OCI-LY3 (cell line): ENCODE measurements at regions not wholly inside any gene's neighbourhood (a gene's known extent, or its start where the extent isn't known, plus 50 kb on each side); places are given as distances from the start of the nearest gene placed in this dataset.

Source experiments
- H2AFZ ChIP-seq: fragments of 200-600, 300-600 bp; shearing (Covaris generic); 2 replicates; pipeline ENCODE4 v1.6.0; 2014; ENCODE audit warnings: antibody characterized with exemption, low read depth, low read length
- H3K27ac ChIP-seq: fragments of 200-600, 300-600 bp; sonication (generic); 2 replicates; pipeline ENCODE4 v1.5.1; 2014; ENCODE audit warnings: mild to moderate bottlenecking, low read length, moderate library complexity, mixed read lengths
- H3K27me3 ChIP-seq: fragments of 200-600, 300-600 bp; sonication (generic); 2 replicates; pipeline ENCODE4 v1.6.1; 2014; ENCODE audit warnings: low read depth, low read length, mixed read lengths
- H3K36me3 ChIP-seq: fragments of 200-600, 300-600 bp; sonication (generic); replicated peaks from 2 replicates; pipeline ENCODE3; 2014; ENCODE audit warnings: low read depth, low read length, mixed read lengths
- H3K4me1 ChIP-seq: fragments of 300-600, 200-600 bp; sonication (generic); 2 replicates; pipeline ENCODE4 v1.6.1; 2014; ENCODE audit warnings: low read length, mixed read lengths
- H3K4me2 ChIP-seq: fragments of 200-600, 300-600 bp; sonication (generic); 2 replicates; pipeline ENCODE4 v1.6.1; 2014; ENCODE audit warnings: low read length, mixed read lengths
- H3K4me3 ChIP-seq: fragments of 300-600, 200-600 bp; sonication (generic); 2 replicates; pipeline ENCODE4 v1.5.1; 2014; ENCODE audit warnings: antibody characterized with exemption, mild to moderate bottlenecking, low read length, moderate library complexity
- H3K79me2 ChIP-seq: fragments of 300-600, 200-600 bp; shearing (Covaris generic); 2 replicates; pipeline ENCODE4 v1.6.1; 2014; ENCODE audit warnings: mild to moderate bottlenecking, low read length, mixed read lengths
- H3K9ac ChIP-seq: fragments of 300-600, 200-600 bp; shearing (Covaris generic); 2 replicates; pipeline ENCODE4 v1.6.0; 2014; ENCODE audit warnings: mild to moderate bottlenecking, low read length, moderate library complexity
- H3K9me3 ChIP-seq: fragments of 200-600, 300-600 bp; shearing (Covaris generic); 2 replicates; pipeline ENCODE4 v1.6.1; 2014; ENCODE audit warnings: low read length, mixed read lengths; ENCODE audit not compliant: insufficient read depth
- H4K20me1 ChIP-seq: fragments of 200-600, 300-600 bp; sonication (generic); 2 replicates; pipeline ENCODE4 v1.6.1; 2016; ENCODE audit warnings: low read length, mixed read lengths; ENCODE audit not compliant: insufficient read depth
- EZH2phosphoT487 ChIP-seq: fragments of 200-600 bp; shearing (Covaris generic); IDR thresholded peaks from 2 replicates; pipeline ENCODE4 v1.6.1; 2018; ENCODE audit warnings: antibody characterized with exemption, mixed run types, low read depth
- TF ChIP-seq, protein P1 (sequence below): fragments of 200-600, 300-600 bp; sonication (generic); IDR thresholded peaks from 2 replicates; pipeline ENCODE4 v1.5.1; 2014; ENCODE audit warnings: antibody characterized with exemption, low read length, low read depth

DNA sequence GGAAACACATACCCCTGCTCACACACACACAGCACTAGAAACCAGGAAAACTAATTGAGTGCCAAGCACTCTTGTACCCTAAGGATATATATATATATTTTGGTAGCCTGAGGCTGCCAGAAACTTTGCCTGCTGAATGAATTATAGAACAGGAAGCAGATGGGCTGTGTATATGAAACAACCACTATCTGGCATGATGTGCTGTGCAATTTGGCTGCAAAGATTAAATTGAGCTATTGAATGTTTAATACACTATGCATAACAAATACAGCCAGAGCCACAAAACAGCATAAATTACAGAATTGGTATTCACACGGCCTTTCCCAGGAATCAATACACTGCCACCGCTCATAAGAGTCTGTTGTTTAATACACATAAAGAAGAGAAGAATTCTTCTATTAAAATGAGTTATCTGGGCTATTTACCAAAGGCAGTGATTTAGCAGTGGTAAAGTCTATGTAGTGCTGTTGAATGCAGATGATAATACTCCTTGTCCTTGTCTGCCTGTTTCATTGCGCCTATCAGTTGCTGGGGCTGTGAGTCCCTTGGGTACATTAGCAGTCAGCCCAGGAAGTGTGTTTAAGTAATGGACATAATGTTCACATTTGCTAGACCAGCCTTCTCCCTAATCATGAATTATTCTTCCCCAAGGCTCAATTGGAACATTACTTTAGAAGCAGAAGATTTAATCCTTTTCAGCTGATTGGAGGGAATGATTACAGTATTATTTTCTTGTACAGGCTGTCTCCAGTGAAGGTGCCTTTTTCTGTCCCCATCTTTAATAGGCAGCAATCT is 294.3 kb downstream of the TLE1 start:
- Histone ChIP-seq H4K20me1 (no peaks in the 10 kb centered on the region), H3K4me2 (no peak overlapping the region), H3K9ac (no peak overlapping the region), H3K79me2 (no peaks in the 10 kb centered on the region), H3K9me3 (no peaks in the 10 kb centered on the region), H3K4me3 (no peak overlapping the region), H3K27ac (no peak overlapping the region), H3K4me1 (no peaks in the 10 kb centered on the region), H3K36me3 (no peaks in the 10 kb centered on the region), H3K27me3 (no peaks in the 10 kb centered on the region), H2AFZ (no peak overlapping the region)
- no peak for TF ChIP-seq EZH2phosphoT487
- TF ChIP-seq, protein P1, sequence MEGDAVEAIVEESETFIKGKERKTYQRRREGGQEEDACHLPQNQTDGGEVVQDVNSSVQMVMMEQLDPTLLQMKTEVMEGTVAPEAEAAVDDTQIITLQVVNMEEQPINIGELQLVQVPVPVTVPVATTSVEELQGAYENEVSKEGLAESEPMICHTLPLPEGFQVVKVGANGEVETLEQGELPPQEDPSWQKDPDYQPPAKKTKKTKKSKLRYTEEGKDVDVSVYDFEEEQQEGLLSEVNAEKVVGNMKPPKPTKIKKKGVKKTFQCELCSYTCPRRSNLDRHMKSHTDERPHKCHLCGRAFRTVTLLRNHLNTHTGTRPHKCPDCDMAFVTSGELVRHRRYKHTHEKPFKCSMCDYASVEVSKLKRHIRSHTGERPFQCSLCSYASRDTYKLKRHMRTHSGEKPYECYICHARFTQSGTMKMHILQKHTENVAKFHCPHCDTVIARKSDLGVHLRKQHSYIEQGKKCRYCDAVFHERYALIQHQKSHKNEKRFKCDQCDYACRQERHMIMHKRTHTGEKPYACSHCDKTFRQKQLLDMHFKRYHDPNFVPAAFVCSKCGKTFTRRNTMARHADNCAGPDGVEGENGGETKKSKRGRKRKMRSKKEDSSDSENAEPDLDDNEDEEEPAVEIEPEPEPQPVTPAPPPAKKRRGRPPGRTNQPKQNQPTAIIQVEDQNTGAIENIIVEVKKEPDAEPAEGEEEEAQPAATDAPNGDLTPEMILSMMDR = no peak

DNA sequence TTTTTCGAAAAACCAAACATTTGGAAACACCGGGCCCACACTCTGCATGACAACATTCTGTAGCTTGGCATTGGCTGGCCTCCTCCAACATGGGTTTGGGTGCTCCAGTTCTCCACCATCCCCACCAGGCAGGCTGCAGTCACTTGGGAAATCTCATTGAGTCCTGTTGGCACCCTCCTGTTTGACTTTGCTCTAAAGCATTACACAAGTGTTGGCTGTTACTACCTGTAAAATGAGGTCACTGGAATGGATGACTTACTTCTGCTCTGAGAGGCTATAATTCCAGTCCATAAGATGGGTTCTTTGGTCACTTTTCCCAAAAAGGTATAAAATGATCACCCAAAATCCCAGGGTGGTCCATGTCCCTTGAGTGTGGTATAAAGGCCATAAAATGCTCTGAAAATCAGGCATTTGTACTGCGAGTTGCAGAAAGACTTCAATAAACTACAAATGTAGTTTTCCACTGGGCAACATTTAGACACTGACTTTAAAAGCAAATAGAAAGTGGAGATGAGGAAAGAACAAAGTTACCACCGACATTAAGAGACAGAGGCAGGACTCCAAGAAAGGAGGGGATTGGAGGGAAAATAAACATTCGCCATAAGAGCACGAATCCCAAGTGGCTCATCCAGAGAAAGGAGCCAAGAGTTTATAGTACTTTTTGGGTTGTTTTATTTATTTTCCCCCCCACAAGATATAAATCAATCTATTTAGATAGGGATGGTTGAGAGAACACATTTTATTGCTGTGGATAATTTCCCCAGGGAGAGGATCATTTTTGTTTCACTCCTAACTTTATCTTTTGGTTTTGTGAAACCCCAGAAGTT is 295.1 kb downstream of the TLE1 start:
- Histone ChIP-seq H3K27ac (no peak overlapping the region), H3K36me3 (no peaks in the 10 kb centered on the region), H3K4me1 (no peaks in the 10 kb centered on the region), H3K27me3 (no peaks in the 10 kb centered on the region), H4K20me1 (no peaks in the 10 kb centered on the region), H3K9me3 (no peaks in the 10 kb centered on the region), H2AFZ (no peak overlapping the region), H3K9ac (no peak overlapping the region), H3K4me2 (no peak overlapping the region), H3K79me2 (no peaks in the 10 kb centered on the region), H3K4me3 (no peak overlapping the region)
- no peak for TF ChIP-seq EZH2phosphoT487
- TF ChIP-seq, protein P1 = no peak

DNA sequence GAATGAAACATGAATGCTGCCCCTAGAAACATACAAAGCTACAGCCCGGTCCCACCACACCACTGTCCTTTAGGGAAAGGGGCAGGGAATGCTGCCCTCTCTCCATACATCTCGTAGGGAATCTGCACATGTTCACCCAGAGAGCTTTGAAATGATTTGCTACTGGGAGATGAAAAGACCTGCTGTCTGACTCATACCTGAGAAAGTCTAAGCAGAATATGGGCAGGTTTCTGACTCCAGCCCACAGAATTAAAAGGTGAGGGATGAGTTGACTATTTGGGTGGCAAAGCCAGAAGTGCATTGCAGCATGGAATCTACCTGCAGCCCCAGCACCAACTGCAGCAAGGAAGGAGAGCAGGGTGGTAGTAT is 297.9 kb downstream of the TLE1 start:
- no peak for TF ChIP-seq EZH2phosphoT487
- TF ChIP-seq, protein P1 = no peak
- H3K9me3 ChIP-seq = no peaks in the 10 kb centered on the region
- no peaks in the 10 kb centered on the region for H3K4me1 ChIP-seq
- no peak overlapping the region for H3K9ac ChIP-seq
- H3K79me2 ChIP-seq = no peaks in the 10 kb centered on the region
- no peak overlapping the region for H3K4me3 ChIP-seq
- no peaks in the 10 kb centered on the region for H4K20me1 ChIP-seq
- H2AFZ ChIP-seq = no peak overlapping the region
- H3K27me3 ChIP-seq = no peaks in the 10 kb centered on the region
- no peak overlapping the region for H3K4me2 ChIP-seq
- no peak overlapping the region for H3K27ac ChIP-seq
- no peaks in the 10 kb centered on the region for H3K36me3 ChIP-seq

DNA sequence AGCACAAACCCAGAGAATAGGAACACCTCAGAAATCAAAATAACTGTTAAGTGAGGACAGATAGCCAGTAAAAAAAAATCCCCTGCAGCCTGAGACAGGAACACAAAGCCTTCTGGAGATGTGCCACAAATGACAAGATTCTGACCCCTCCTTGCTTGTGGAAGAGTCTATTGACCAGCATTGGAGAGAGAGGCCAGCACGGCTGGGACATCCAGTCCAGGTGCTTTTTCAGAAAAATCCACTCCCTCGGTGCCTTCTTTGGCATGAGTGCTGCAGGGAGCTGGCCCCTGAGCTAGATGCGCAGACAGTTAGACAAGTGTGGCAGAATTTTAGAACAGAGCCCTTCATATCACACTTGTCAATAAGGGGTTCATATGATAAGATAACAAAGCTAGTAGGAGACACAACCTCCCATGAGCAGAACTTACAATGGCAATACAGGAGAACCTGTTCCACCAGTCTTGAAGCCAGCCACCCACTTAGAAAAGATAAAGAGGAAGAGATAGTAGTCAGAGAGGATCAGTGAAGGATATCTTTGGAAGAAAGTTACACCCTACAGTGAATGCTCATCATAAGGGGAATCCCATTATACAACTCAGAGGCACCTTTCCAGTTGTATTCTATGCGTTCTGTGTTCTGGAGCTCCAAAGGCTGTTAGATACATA is 298.4 kb downstream of the TLE1 start:
- H3K27ac ChIP-seq = no peak overlapping the region

More for the DNA sequence above, 298.4 kb downstream of the TLE1 start:
- no peaks in the 10 kb centered on the region for H3K4me1 ChIP-seq
- H4K20me1 ChIP-seq = no peaks in the 10 kb centered on the region
- H3K9ac ChIP-seq = no peak overlapping the region
- TF ChIP-seq, protein P1 = no peak
- no peak for TF ChIP-seq EZH2phosphoT487
- H3K79me2 ChIP-seq = no peaks in the 10 kb centered on the region
- H3K36me3 ChIP-seq = no peaks in the 10 kb centered on the region
- H3K4me3 ChIP-seq = no peak overlapping the region
- H2AFZ ChIP-seq = no peak overlapping the region
- H3K4me2 ChIP-seq = no peak overlapping the region
- H3K9me3 ChIP-seq = no peaks in the 10 kb centered on the region
- no peaks in the 10 kb centered on the region for H3K27me3 ChIP-seq
